Naive B cell (primary cell): ENCODE measurements at regions not wholly inside any gene's neighbourhood (a gene's known extent, or its start where the extent isn't known, plus 50 kb on each side); places are given as distances from the start of the nearest gene placed in this dataset.

Source experiments
- ATAC-seq, 2 donors: fragments of 150-1000 bp; cut with Tn5 transposase; 2 replicates each; pipeline ENCODE4 v1.10.0; 2021; ENCODE audit warnings: low read depth in 2 of 2, mild to moderate bottlenecking in 2 of 2, moderate library complexity in 2 of 2
- DNase-seq: peaks from one replicate; pipeline ENCODE4 v3.0.0; 2022
- H3K27ac Mint-ChIP-seq, 6 donors: one replicate each; pipeline ENCODE4 v1.8.0; 2020 to 2022; ENCODE audit warnings: mild to moderate bottlenecking in 6 of 6, mixed read lengths in 6 of 6, moderate library complexity in 5 of 6, inconsistent platforms in 2 of 6
- H3K27me3 Mint-ChIP-seq, 3 donors: one replicate each; pipeline ENCODE4 v1.8.0; 2021 to 2022; ENCODE audit warnings: mixed read lengths in 3 of 3, mild to moderate bottlenecking in 1 of 3
- H3K36me3 Mint-ChIP-seq, 2 donors: one replicate each; pipeline ENCODE4 v1.8.0; 2020 to 2022; ENCODE audit warnings: mixed read lengths in 2 of 2, inconsistent platforms in 1 of 2, mild to moderate bottlenecking in 1 of 2
- H3K4me1 Mint-ChIP-seq, 3 donors: one replicate each; pipeline ENCODE4 v1.8.0; 2020 to 2022; ENCODE audit warnings: mixed read lengths in 3 of 3, inconsistent platforms in 1 of 3, mild to moderate bottlenecking in 1 of 3, moderate library complexity in 1 of 3
- H3K4me3 Mint-ChIP-seq, 8 donors: one replicate each; pipeline ENCODE4 v1.8.0; 2020 to 2022; ENCODE audit warnings: mild to moderate bottlenecking in 8 of 8, mixed read lengths in 8 of 8, moderate library complexity in 8 of 8, inconsistent platforms in 2 of 8
- H3K9me3 Mint-ChIP-seq, 7 donors: one replicate each; pipeline ENCODE4 v1.8.0; 2020 to 2022; ENCODE audit warnings: mixed read lengths in 7 of 7, mild to moderate bottlenecking in 5 of 7, inconsistent platforms in 2 of 7, moderate library complexity in 1 of 7

- Mint-ChIP-seq H3K4me1 (no peaks in the 10 kb centered on the region), H3K36me3 (no peaks in the 10 kb centered on the region), H3K4me3 (no peak overlapping the region), H3K9me3 (peaks cover 0 to 3% (median under 1%) of the 10 kb centered on the region in 7 donors), H3K27me3 (peaks cover 11 to 40% (median 16%) of the 10 kb centered on the region in 3 donors), H3K27ac (no peak overlapping the region)
- no peak for DNase-seq
- no peak for ATAC-seq
These were observed 247.1 kb downstream of the KLF13 start for GRCh38 chr15:31573759-31574158.

DNA sequence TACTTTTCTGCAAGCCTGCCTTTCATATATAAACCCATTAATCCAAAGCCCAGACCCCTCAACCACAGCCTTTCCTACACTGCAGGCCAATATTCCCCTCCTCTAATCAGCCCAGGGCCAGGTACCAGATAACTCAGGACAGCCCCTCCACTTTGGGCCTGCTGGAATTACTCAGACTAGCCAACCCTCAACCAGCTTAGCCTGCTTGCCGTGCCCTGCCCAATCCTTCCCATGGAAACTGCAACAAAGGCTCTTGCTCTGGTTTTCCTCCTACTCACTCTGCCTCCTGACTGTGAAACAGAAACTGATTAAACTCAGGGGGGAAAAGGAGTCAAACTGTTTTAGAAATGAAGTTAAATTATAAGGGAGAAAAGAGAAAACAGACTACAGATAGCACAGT lies 248.1 kb downstream of the KLF13 start:
- DNase-seq (no peak), ATAC-seq (no peak)
- Mint-ChIP-seq H3K27me3 (peaks cover 9 to 40% (median 13%) of the 10 kb centered on the region in 3 donors), H3K4me1 (no peaks in the 10 kb centered on the region), H3K36me3 (no peaks in the 10 kb centered on the region), H3K4me3 (no peak overlapping the region), H3K9me3 (peaks cover 0 to 1% (median 0%) of the 10 kb centered on the region in 7 donors), H3K27ac (no peak overlapping the region)

- H3K4me3 Mint-ChIP-seq: no peak overlapping the region
These were observed 250.5 kb downstream of the KLF13 start for GRCh38 chr15:31577108-31577507.

GRCh38 chr15:31579282-31579681 lies 252.6 kb downstream of the KLF13 start:
- DNase-seq (no peak), ATAC-seq (no peak)
- Mint-ChIP-seq H3K9me3 (peaks cover 12 to 36% (median 26%) of the 10 kb centered on the region in 7 donors), H3K27me3 (peaks cover 10 to 13% (median 11%) of the 10 kb centered on the region in 3 donors), H3K4me1 (no peaks in the 10 kb centered on the region), H3K27ac (no peak overlapping the region), H3K36me3 (peaks cover 11 to 13% of the 10 kb centered on the region in 2 donors), H3K4me3 (no peak overlapping the region)

More at GRCh38 chr15:31577108-31577507, 250.5 kb downstream of the KLF13 start:
- Mint-ChIP-seq H3K27me3 (peaks cover 10 to 33% (median 11%) of the 10 kb centered on the region in 3 donors), H3K9me3 (peaks cover 4 to 19% (median 14%) of the 10 kb centered on the region in 7 donors), H3K36me3 (peaks cover 3 to 4% of the 10 kb centered on the region in 2 donors), H3K4me1 (no peaks in the 10 kb centered on the region), H3K27ac (no peak overlapping the region)
- no peak for ATAC-seq
- DNase-seq: no peak

- Mint-ChIP-seq H3K4me1 (no peaks in the 10 kb centered on the region), H3K9me3 (peaks cover 12 to 41% (median 26%) of the 10 kb centered on the region in 7 donors), H3K27me3 (peaks cover 5 to 13% (median 11%) of the 10 kb centered on the region in 3 donors), H3K36me3 (peaks cover 11 to 13% of the 10 kb centered on the region in 2 donors), H3K4me3 (no peak overlapping the region), H3K27ac (no peak overlapping the region)
- no peak for ATAC-seq
- no peak for DNase-seq
These were observed 253.3 kb downstream of the KLF13 start for GRCh38 chr15:31579976-31580375.

DNA sequence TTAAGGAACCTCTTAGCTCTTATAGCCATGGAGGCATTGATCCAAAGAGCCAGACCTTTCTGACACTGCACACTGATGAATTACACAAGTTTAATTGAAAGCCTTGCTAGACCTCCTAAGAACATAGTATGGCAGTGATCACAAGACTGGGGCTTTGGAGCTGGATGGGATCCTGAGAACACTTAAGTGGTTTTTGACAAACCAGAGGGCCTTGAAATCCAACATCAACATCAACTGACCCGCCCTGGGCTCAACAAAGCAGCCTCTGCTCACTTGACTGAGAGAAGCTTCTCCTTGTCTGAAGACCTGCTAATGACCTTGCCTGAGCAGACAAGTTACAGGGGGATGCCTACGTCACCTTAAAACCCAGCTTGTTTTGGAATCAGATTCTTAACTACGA lies 257.6 kb downstream of the KLF13 start:
- ATAC-seq (no peak), DNase-seq (no peak)
- Mint-ChIP-seq H3K27me3 (peaks cover 16 to 21% (median 17%) of the 10 kb centered on the region in 3 donors), H3K36me3 (peaks cover 11 to 13% of the 10 kb centered on the region in 2 donors), H3K9me3 (peaks cover 16 to 41% (median 26%) of the 10 kb centered on the region in 7 donors), H3K4me1 (no peaks in the 10 kb centered on the region), H3K27ac (no peak overlapping the region), H3K4me3 (no peak overlapping the region)

DNA sequence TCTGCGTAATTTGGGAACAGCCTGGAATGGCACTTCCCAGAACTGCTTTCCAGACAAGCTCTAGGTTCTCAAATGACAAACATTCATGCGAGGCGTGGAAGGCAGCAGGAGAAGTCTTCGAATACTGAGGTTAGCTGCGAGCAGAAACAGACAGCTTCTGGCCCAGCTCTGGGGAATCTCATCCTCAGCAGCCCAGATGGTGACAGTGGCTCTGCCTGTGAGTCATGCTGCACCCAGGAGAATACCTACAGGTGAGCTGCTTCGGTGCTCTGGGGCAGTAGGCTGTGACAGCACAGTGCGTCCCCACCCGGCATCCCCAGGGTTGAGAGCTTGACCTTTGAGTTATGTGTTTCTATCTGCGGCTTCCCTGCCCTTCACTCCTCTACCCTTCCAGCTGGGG lies 258.6 kb downstream of the KLF13 start:
- Mint-ChIP-seq H3K4me1 (no peaks in the 10 kb centered on the region), H3K4me3 (no peak overlapping the region), H3K27ac (no peak overlapping the region), H3K27me3 (peaks cover 13 to 17% (median 16%) of the 10 kb centered on the region in 3 donors), H3K9me3 (peaks cover 14 to 35% (median 21%) of the 10 kb centered on the region in 7 donors), H3K36me3 (peaks cover 11 to 13% of the 10 kb centered on the region in 2 donors)
- no peak for DNase-seq
- ATAC-seq: no peak

DNA sequence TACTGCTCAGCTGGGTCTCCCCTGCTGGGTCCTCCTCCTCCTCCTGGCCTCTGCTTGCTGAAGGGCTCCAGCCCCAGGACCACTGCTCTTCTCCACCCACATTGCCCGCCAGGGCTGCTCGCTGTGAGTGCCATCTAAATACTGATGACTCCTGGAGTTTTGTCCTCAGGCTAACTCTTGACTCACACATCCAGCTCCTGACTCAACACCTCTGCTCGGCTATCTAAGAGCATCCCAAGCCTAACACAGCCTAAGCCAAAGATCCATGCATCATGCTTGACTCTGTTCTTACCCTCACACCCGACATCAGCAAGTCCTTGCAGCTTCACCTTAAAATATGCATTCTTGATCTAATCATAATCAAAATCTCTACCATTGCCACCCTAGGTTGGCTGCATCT lies 260.2 kb downstream of the KLF13 start:
- DNase-seq: no peak
- no peak overlapping the region for H3K27ac Mint-ChIP-seq
- H3K36me3 Mint-ChIP-seq: peaks cover 10 to 12% of the 10 kb centered on the region in 2 donors
- no peaks in the 10 kb centered on the region for H3K4me1 Mint-ChIP-seq
- no peak overlapping the region for H3K4me3 Mint-ChIP-seq
- H3K9me3 Mint-ChIP-seq: peaks cover 10 to 24% (median 15%) of the 10 kb centered on the region in 7 donors
- no peak for ATAC-seq
- H3K27me3 Mint-ChIP-seq: peaks cover 16 to 26% (median 22%) of the 10 kb centered on the region in 3 donors

DNA sequence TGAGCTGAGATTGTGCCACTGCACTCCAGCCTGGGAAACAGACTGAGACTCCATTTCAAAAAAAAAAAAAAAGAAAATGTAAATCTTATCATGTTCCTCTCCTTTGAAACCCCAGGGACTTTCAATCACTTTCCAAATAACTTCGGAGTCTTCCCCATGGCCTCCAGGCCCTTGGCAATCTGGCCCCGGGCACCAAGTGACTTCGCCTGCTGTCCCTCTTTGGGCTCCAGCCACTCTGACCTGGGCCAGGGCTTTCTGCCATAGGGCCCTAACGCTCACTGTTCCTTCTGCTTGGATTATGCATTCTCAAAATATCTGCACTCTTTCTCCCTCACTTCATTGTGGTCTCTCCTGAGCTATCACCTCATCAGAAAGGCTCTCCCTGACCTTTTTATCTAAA lies 260.9 kb downstream of the KLF13 start:
- peaks cover 14 to 26% (median 22%) of the 10 kb centered on the region in 3 donors for H3K27me3 Mint-ChIP-seq
- ATAC-seq (no peak), DNase-seq (no peak)
- H3K4me1 Mint-ChIP-seq: no peaks in the 10 kb centered on the region
- no peak overlapping the region for H3K27ac Mint-ChIP-seq
- no peak overlapping the region for H3K4me3 Mint-ChIP-seq
- peaks cover 6 to 16% (median 8%) of the 10 kb centered on the region in 7 donors for H3K9me3 Mint-ChIP-seq
- H3K36me3 Mint-ChIP-seq: peaks cover 2 to 4% of the 10 kb centered on the region in 2 donors

DNA sequence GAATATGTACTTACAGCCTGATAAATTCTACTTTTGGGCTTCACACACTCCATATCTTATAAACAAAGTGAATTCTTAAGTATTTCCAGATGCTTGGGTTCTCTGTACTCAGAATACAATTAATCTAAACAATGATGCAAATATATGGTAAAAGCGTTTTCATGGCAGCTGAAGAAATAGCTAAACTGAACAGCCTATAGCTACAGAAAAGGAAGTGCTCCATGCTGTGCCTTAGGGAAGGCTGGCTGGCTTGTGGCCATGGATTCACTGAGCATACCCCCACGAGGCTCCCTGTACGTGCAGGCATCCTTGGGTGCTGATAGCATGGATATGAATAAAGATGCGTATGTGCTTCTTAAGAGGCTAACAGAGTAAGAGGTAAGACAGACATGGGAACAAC lies 264.0 kb downstream of the KLF13 start:
- no peak for DNase-seq
- peak overlapping the region in 1 of 6 donors; percentile 7 for H3K27ac Mint-ChIP-seq
- no peak for ATAC-seq
- peaks cover 16 to 26% (median 22%) of the 10 kb centered on the region in 3 donors for H3K27me3 Mint-ChIP-seq
- peaks cover 0 to 4% (median 0%) of the 10 kb centered on the region in 7 donors for H3K9me3 Mint-ChIP-seq
- no peaks in the 10 kb centered on the region for H3K36me3 Mint-ChIP-seq
- no peak overlapping the region for H3K4me3 Mint-ChIP-seq
- H3K4me1 Mint-ChIP-seq: no peaks in the 10 kb centered on the region

DNA sequence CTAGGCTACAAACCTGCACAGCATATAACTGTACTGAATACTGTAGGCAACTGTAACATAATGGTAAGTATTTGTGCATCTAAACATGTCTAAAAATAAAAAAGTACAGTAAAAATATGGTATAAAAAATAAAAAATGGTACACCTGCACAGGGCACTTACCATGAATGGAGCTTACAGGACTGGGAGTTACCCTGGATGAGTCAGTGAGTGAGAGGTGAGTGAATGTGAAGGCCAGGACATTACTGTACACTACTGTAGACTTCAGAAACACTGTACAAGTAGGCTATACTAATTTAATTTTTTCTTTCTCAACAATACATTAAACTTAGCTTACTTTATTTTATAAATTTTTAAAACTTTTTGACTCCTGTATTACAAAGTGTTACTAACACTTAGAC lies 265.3 kb downstream of the KLF13 start:
- Mint-ChIP-seq H3K9me3 (peaks cover 0 to under 1% (median 0%) of the 10 kb centered on the region in 7 donors), H3K4me3 (no peak overlapping the region), H3K27me3 (peaks cover 11 to 20% (median 13%) of the 10 kb centered on the region in 3 donors), H3K27ac (no peak overlapping the region), H3K36me3 (no peaks in the 10 kb centered on the region), H3K4me1 (no peaks in the 10 kb centered on the region)
- ATAC-seq: no peak
- no peak for DNase-seq

DNA sequence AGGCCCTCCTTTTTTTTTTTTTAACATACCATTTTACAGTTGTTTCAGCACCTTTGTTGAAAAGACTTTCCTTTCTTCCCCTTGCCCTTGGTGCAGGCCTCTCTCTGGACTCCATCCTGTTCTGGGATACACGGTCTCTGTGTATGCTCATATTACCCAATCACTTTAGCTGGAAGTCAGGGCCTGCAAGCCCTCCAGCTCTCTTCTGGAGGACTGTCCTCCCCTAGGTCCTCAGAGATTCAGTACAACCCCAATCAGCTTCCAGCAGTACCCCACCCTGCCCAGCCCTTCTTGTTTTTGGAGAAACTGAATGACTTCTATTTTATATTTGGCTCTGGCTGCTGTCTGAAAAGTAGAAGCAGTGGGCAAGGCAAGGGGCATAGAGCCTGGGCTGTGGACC lies 270.8 kb downstream of the KLF13 start:
- ATAC-seq (no peak), DNase-seq (no peak)
- H3K27ac Mint-ChIP-seq: no peak overlapping the region
- H3K9me3 Mint-ChIP-seq: peaks cover 0 to 7% (median 3%) of the 10 kb centered on the region in 7 donors
- H3K27me3 Mint-ChIP-seq: peaks cover 7 to 26% (median 22%) of the 10 kb centered on the region in 3 donors
- H3K4me1 Mint-ChIP-seq: no peaks in the 10 kb centered on the region
- no peaks in the 10 kb centered on the region for H3K36me3 Mint-ChIP-seq
- H3K4me3 Mint-ChIP-seq: no peak overlapping the region

DNA sequence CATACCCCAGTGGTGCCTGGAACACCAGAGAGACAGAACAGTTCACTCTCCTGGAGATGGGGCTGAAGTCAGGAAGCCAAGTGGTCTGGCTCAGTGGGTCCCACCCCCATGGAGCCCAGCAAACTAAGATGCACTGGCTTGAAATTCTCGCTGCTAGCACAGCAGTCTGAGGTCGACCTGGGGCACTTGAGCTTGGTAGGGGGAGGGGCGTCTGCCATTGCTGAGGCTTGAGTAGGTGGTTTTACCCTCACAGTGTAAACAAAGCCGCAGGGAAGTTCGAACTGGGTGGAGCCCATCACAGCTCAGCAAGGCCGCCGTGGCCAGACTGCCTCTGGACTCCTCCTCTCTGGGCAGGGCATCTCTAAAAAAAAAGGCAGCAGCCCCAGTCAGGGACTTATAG lies 272.0 kb downstream of the KLF13 start:
- Mint-ChIP-seq H3K4me1 (no peaks in the 10 kb centered on the region), H3K9me3 (peaks cover 0 to 15% (median 11%) of the 10 kb centered on the region in 7 donors), H3K36me3 (no peaks in the 10 kb centered on the region), H3K27ac (no peak overlapping the region), H3K27me3 (peaks cover 4 to 29% (median 22%) of the 10 kb centered on the region in 3 donors), H3K4me3 (no peak overlapping the region)
- DNase-seq (no peak), ATAC-seq (no peak)

DNA sequence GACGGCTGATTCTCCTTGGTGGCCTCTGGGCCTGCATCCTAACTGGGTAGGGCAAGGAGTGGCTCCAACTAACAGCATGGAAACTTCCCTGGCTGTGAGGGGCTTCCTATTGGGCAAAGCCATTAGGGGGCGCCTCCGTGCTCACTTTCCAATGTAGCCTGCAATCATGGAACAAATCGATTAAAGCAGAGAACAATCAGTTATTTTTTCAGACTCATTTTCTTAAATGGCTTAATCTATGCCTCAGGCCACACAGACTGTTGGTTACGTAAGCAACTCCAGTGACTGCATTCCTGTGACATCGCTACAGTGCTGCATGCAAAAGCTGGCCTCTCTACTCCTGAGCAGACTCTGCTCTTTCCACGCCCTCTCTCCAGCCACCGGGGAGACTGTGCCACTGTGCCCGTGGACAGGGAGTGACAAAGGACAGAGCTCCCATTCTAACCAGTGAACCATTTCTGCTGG lies 278.9 kb downstream of the KLF13 start:
- Mint-ChIP-seq H3K4me1 (no peaks in the 10 kb centered on the region), H3K27me3 (peaks cover 0 to 39% (median 20%) of the 10 kb centered on the region in 3 donors), H3K36me3 (no peaks in the 10 kb centered on the region), H3K9me3 (peaks cover 0 to 17% (median 12%) of the 10 kb centered on the region in 7 donors), H3K27ac (no peak overlapping the region), H3K4me3 (peak overlapping the region in 1 of 8 donors; percentile 37)
- DNase-seq (no peak), ATAC-seq (no peak)
